Endothelial cell (in vitro differentiated cells): ENCODE measurements at regions not wholly inside any gene's neighbourhood (a gene's known extent, or its start where the extent isn't known, plus 50 kb on each side); places are given as distances from the start of the nearest gene placed in this dataset.

Source experiments
- DNase-seq: peaks from one replicate; pipeline ENCODE4 v3.0.0; 2021; ENCODE audit warnings: low spot score
- H3K27ac Mint-ChIP-seq: one replicate; pipeline ENCODE4 v1.8.0; 2021; ENCODE audit warnings: mixed read lengths, inconsistent platforms; ENCODE audit not compliant: unreplicated experiment
- H3K27me3 Mint-ChIP-seq: one replicate; pipeline ENCODE4 v1.8.0; 2021; ENCODE audit warnings: mild to moderate bottlenecking, moderate library complexity, mixed read lengths, inconsistent platforms; ENCODE audit not compliant: unreplicated experiment
- H3K36me3 Mint-ChIP-seq: one replicate; pipeline ENCODE4 v1.8.0; 2021; ENCODE audit warnings: mild to moderate bottlenecking, low read depth, mixed read lengths, inconsistent platforms; ENCODE audit not compliant: unreplicated experiment
- H3K4me1 Mint-ChIP-seq: one replicate; pipeline ENCODE4 v1.8.0; 2021; ENCODE audit warnings: mild to moderate bottlenecking, mixed read lengths, inconsistent platforms; ENCODE audit not compliant: unreplicated experiment
- H3K4me3 Mint-ChIP-seq: one replicate; pipeline ENCODE4 v1.8.0; 2021; ENCODE audit warnings: mild to moderate bottlenecking, mixed read lengths, inconsistent platforms; ENCODE audit not compliant: unreplicated experiment
- H3K9me3 Mint-ChIP-seq: one replicate; pipeline ENCODE4 v1.8.0; 2021; ENCODE audit warnings: mixed read lengths, inconsistent platforms; ENCODE audit not compliant: unreplicated experiment
- CTCF ChIP-seq: fragments of 200-600 bp; sonication (generic); IDR thresholded peaks from one replicate; pipeline ENCODE4 v1.5.0; 2021; ENCODE audit warnings: antibody characterized with exemption; ENCODE audit not compliant: unreplicated experiment

DNA sequence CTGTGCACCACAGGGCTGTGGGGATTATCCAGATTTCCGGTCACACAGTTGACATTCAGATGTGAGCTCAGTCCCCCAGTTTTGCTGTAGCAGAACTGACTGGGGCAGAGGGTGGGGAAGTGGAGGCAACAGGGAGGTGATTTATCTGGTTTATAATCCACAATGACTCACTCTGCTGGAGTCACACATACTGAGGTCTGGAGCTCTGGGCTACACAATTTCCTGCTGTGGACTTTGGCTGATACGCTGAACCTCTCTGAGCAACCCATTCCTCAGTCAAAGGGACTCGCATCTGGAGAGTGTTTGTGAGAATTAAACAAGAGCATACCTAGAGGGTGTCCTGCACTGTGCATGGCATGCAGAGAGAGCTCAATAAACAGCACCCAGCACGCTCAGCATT, 64.8 kb upstream of the PLPP4 start:
- Mint-ChIP-seq H3K4me3 (no peak overlapping the region), H3K27me3 (peaks cover 4% of the 10 kb centered on the region), H3K27ac (no peak overlapping the region), H3K4me1 (no peaks in the 10 kb centered on the region), H3K9me3 (no peaks in the 10 kb centered on the region), H3K36me3 (no peaks in the 10 kb centered on the region)
- TF ChIP-seq CTCF = no peak
- DNase-seq = no peak

- Mint-ChIP-seq H3K9me3 (no peaks in the 10 kb centered on the region), H3K27ac (no peak overlapping the region), H3K4me1 (no peaks in the 10 kb centered on the region), H3K36me3 (no peaks in the 10 kb centered on the region), H3K4me3 (no peak overlapping the region), H3K27me3 (peaks cover 4% of the 10 kb centered on the region)
- DNase-seq = no peak
- TF ChIP-seq CTCF = no peak
Observed at GRCh38 chr10:120392671-120393079, 64.4 kb upstream of the PLPP4 start.

- no peak for TF ChIP-seq CTCF
- Mint-ChIP-seq H3K27ac (no peak overlapping the region), H3K36me3 (no peaks in the 10 kb centered on the region), H3K4me1 (no peaks in the 10 kb centered on the region), H3K27me3 (peaks cover 4% of the 10 kb centered on the region), H3K9me3 (no peaks in the 10 kb centered on the region), H3K4me3 (no peak overlapping the region)
- no peak for DNase-seq
Observed at GRCh38 chr10:120394446-120394845, 62.6 kb upstream of the PLPP4 start.

- peaks cover 4% of the 10 kb centered on the region for H3K27me3 Mint-ChIP-seq
- H3K27ac Mint-ChIP-seq = no peak overlapping the region
- H3K36me3 Mint-ChIP-seq = no peaks in the 10 kb centered on the region
- no peak for DNase-seq
- H3K4me1 Mint-ChIP-seq = no peaks in the 10 kb centered on the region
- no peak overlapping the region for H3K4me3 Mint-ChIP-seq
- H3K9me3 Mint-ChIP-seq = no peaks in the 10 kb centered on the region
- no peak for TF ChIP-seq CTCF
Observed at GRCh38 chr10:120396228-120396627, 60.8 kb upstream of the PLPP4 start.

- Mint-ChIP-seq H3K4me3 (no peak overlapping the region), H3K9me3 (no peaks in the 10 kb centered on the region), H3K27ac (no peak overlapping the region), H3K4me1 (no peaks in the 10 kb centered on the region), H3K36me3 (no peaks in the 10 kb centered on the region), H3K27me3 (peaks cover 2% of the 10 kb centered on the region)
- no peak for TF ChIP-seq CTCF
- DNase-seq = no peak
Observed at GRCh38 chr10:120398180-120398579, 58.8 kb upstream of the PLPP4 start.
